RWPE1 (cell line): ENCODE measurements at regions not wholly inside any gene's neighbourhood (a gene's known extent, or its start where the extent isn't known, plus 50 kb on each side); places are given as distances from the start of the nearest gene placed in this dataset.

Experiments used
- CTCF ChIA-PET: fragments of 350-600 bp; sonication (Branson Sonifier 250); formaldehyde crosslinking; extraction: SDS; loops from one replicate; lab custom pipeline; 2021; lab: Yijun Ruan, JAX
- POLR2A ChIA-PET: fragments of 400-600 bp; formaldehyde crosslinking; extraction: SDS; loops from one replicate; lab custom pipeline; 2020; ENCODE audit warnings: antibody characterized with exemption; ENCODE audit not compliant: low non-redundant PET; lab: Yijun Ruan, JAX
- DNase-seq: peaks from one replicate; pipeline ENCODE4 v3.0.0; 2012; ENCODE audit warnings: low spot score
- H3K27ac ChIP-seq: fragments of 450-650 bp; 2 replicates; pipeline ENCODE4 v1.5.1; 2017
- CTCF ChIP-seq: fragments of 450-650 bp; conservative IDR thresholded peaks from 2 replicates; pipeline ENCODE4 v1.5.1; 2017; ENCODE audit warnings: low read depth, mild to moderate bottlenecking

GRCh38 chr1:239763850-239764249 is 327.8 kb upstream of the FMN2 start:
- POLR2A ChIA-PET: no interaction called here
- TF ChIP-seq CTCF: no peak
- CTCF ChIA-PET: interaction anchor here (0.6 kb wide), 1 partner anchor 1983 kb away, joined by 3 read pairs; no protein-coding TSS in a partner anchor
- no peak for DNase-seq
- H3K27ac ChIP-seq: no peak overlapping the region

DNA sequence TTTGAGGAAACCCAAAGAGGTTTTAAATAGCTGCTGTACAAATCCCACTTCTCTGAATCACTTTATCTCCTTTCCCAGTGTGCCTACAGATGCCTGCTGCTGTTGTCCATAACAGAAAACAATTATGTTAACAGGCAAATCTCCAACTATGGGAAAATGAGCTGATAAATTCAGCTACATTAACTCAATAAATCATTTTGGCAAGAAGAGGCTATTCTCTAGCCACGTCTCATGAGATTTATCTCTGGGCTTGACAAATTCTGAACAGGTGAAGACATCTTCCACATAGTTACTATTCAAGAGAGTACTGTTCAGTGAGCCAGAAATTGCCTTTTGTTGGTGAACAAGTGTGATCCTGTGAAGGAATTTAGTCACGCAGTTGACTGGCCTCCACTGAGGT is 327.1 kb upstream of the FMN2 start:
- ChIA-PET CTCF (no interaction called here), POLR2A (no interaction called here)
- no peak for DNase-seq
- no peak for TF ChIP-seq CTCF
- no peak overlapping the region for H3K27ac ChIP-seq

- CTCF ChIA-PET: no interaction called here
- no peak overlapping the region for H3K27ac ChIP-seq
- no peak for DNase-seq
- no peak for TF ChIP-seq CTCF
- POLR2A ChIA-PET: no interaction called here
Measured at GRCh38 chr1:239765163-239765562, 326.5 kb upstream of the FMN2 start.

- ChIA-PET POLR2A (no interaction called here), CTCF (no interaction called here)
- no peak overlapping the region for H3K27ac ChIP-seq
- TF ChIP-seq CTCF: no peak
- DNase-seq: no peak
Measured at GRCh38 chr1:239771550-239771949, 320.1 kb upstream of the FMN2 start.

DNA sequence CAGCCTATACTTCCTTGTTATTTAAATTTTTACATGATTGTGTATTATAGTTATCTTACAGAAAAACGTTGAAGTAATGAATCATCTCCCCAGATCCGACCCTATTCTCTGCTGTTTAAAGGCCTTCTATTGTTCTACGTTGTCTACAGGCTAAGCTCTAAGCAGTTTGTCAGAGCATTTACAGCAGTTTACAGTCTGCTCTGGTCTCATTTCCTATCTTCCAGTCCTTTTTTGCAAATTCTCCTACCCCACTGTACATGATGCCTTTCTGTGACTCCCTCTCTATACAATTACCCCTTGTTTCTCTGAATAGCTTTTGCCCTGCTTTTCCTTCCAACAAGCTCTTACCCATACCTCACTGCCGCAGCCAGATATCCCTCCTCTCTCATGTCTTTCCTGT is 319.2 kb upstream of the FMN2 start:
- CTCF ChIA-PET: interaction anchor here (0.7 kb wide), 2 partner anchors 45 to 66 kb away, joined by 5 to 6 read pairs; no protein-coding TSS in a partner anchor

DNA sequence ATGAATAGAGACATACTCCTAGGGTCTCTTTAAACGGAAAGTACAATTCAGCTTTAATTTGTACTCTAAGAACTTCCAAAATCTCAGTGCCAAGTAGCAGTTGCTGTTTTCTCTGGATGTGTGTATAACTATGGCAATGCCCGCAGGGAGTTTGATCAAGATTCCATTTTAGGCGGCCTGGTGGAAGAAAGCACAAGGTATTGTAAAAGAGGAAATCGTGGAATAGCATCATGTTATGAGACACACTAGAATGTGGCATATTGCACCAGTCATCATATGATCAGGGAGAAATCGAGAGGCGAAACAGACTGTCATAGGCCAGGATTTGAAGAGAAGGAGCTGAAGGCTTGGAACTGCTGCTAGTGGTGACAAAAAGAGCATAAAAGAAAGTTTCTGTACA is 316.2 kb upstream of the FMN2 start:
- ChIA-PET CTCF (interaction anchor here (0.5 kb wide), 1 partner anchor 370 kb away, joined by 3 read pairs; no protein-coding TSS in a partner anchor), POLR2A (no interaction called here)

More for the DNA sequence above, 319.2 kb upstream of the FMN2 start:
- POLR2A ChIA-PET: no interaction called here
- no peak for TF ChIP-seq CTCF
- H3K27ac ChIP-seq: no peak overlapping the region
- no peak for DNase-seq

More for the DNA sequence above, 316.2 kb upstream of the FMN2 start:
- DNase-seq: no peak
- no peak for TF ChIP-seq CTCF
- no peak overlapping the region for H3K27ac ChIP-seq
